HG03175 (cell line): ENCODE measurements at regions not wholly inside any gene's neighbourhood (a gene's known extent, or its start where the extent isn't known, plus 50 kb on each side); places are given as distances from the start of the nearest gene placed in this dataset.

Source experiments
- ATAC-seq: cut with Tn5 transposase; IDR thresholded peaks from one replicate; pipeline ENCODE4 v1.9.1; 2021; ENCODE audit warnings: mild to moderate bottlenecking, moderate library complexity; ENCODE audit not compliant: unreplicated experiment

- ATAC-seq = no peak
Measured at GRCh38 chr2:140064243-140064642, 1284.1 kb upstream of the NXPH2 start.

- no peak for ATAC-seq
Measured at GRCh38 chr2:140063356-140063755, 1283.2 kb upstream of the NXPH2 start.

GRCh38 chr2:140061240-140061639 is 1281.0 kb upstream of the NXPH2 start:
- no peak for ATAC-seq

- no peak for ATAC-seq
Measured at GRCh38 chr2:140057928-140058327, 1277.7 kb upstream of the NXPH2 start.

- ATAC-seq = no peak
Measured at GRCh38 chr2:140041811-140042210, 1261.6 kb upstream of the NXPH2 start.

- ATAC-seq = no peak
Measured at GRCh38 chr2:140041239-140041638, 1261.0 kb upstream of the NXPH2 start.

- no peak for ATAC-seq
Measured at GRCh38 chr2:140033638-140034037, 1253.4 kb upstream of the NXPH2 start.

- no peak for ATAC-seq
Measured at GRCh38 chr2:140027966-140028365, 1247.8 kb upstream of the NXPH2 start.

GRCh38 chr2:140027320-140027719 is 1247.1 kb upstream of the NXPH2 start:
- ATAC-seq = no peak

- no peak for ATAC-seq
Measured at GRCh38 chr2:140023291-140023690, 1243.1 kb upstream of the NXPH2 start.

- no peak for ATAC-seq
Measured at GRCh38 chr2:140018541-140018940, 1238.4 kb upstream of the NXPH2 start.

GRCh38 chr2:140014204-140014546 is 1234.0 kb upstream of the NXPH2 start:
- no peak for ATAC-seq

- no peak for ATAC-seq
Measured at GRCh38 chr2:140013545-140014203, 1233.5 kb upstream of the NXPH2 start.

GRCh38 chr2:140011287-140011686 is 1231.1 kb upstream of the NXPH2 start:
- no peak for ATAC-seq

- no peak for ATAC-seq
Measured at GRCh38 chr2:140002110-140002509, 1221.9 kb upstream of the NXPH2 start.

GRCh38 chr2:139992711-139993345 is 1212.6 kb upstream of the NXPH2 start:
- no peak for ATAC-seq

GRCh38 chr2:139992078-139992477 is 1211.9 kb upstream of the NXPH2 start:
- no peak for ATAC-seq

GRCh38 chr2:139990646-139991335 is 1210.6 kb upstream of the NXPH2 start:
- no peak for ATAC-seq

GRCh38 chr2:139969323-139969722 is 1189.1 kb upstream of the NXPH2 start:
- no peak for ATAC-seq

- no peak for ATAC-seq
Measured at GRCh38 chr2:139968588-139968987, 1188.4 kb upstream of the NXPH2 start.

GRCh38 chr2:139967665-139968064 is 1187.5 kb upstream of the NXPH2 start:
- no peak for ATAC-seq

GRCh38 chr2:139964721-139965440 is 1184.7 kb upstream of the NXPH2 start:
- no peak for ATAC-seq
